Left forelimb (tissue), 1 donor: ENCODE measurements at regions not wholly inside any gene's neighbourhood (a gene's known extent, or its start where the extent isn't known, plus 50 kb on each side); places are given as distances from the start of the nearest gene placed in this dataset.

ENCODE experiments used
- DNase-seq: peaks from one replicate; pipeline ENCODE4 v3.0.0-alpha.2; 2018; ENCODE audit warnings: low spot score

- DNase-seq = no peak
These were observed 1473.3 kb downstream of the TBC1D22A start for GRCh38 chr22:48235744-48236143.

- no peak for DNase-seq
These were observed 1471.6 kb downstream of the TBC1D22A start for GRCh38 chr22:48234011-48234410.

- no peak for DNase-seq
These were observed 1471.1 kb downstream of the TBC1D22A start for GRCh38 chr22:48233586-48233985.

GRCh38 chr22:48228468-48228867 lies 1466.0 kb downstream of the TBC1D22A start:
- DNase-seq = peak; percentile 48

- peak; percentile 40 for DNase-seq
These were observed 1465.0 kb downstream of the TBC1D22A start for GRCh38 chr22:48227341-48228018.

- DNase-seq = peak; percentile 40
These were observed 1463.9 kb downstream of the TBC1D22A start for GRCh38 chr22:48226026-48227013.

GRCh38 chr22:48224332-48224731 lies 1461.9 kb downstream of the TBC1D22A start:
- no peak for DNase-seq

DNA sequence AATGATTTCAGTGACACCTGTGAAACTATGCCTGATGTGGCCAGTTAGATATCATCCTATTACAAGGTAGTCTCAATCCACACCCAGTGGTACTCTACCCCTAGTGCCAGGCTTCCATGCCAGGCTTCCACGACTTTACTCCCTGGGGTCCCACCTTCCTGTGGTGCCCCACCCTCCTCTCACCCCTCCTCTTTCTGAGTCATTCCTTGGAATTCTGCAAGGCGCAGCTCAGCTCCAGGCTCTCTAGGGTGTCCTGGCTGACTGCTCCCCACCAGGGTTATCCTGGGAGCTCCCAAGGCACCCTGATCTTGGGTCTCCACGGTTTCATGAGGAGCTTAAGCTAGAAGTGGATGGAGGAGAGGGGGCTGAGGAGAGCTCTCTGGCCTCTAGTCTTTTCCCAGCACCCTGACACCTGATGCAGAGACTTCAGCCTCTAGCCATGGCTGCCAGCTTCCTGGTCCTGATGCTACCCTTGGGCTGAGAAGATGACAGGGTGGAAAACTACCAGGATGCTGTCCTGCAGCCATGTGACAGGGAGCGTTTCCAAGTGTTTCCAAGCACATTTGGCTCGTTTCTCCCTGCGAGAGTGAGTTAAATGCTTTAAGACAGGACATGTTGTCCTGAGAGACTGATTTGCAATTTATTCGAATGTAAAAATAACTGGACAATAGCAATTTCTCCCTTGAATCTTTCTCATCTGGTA lies 1461.2 kb downstream of the TBC1D22A start:
- peak; percentile 37 for DNase-seq

DNA sequence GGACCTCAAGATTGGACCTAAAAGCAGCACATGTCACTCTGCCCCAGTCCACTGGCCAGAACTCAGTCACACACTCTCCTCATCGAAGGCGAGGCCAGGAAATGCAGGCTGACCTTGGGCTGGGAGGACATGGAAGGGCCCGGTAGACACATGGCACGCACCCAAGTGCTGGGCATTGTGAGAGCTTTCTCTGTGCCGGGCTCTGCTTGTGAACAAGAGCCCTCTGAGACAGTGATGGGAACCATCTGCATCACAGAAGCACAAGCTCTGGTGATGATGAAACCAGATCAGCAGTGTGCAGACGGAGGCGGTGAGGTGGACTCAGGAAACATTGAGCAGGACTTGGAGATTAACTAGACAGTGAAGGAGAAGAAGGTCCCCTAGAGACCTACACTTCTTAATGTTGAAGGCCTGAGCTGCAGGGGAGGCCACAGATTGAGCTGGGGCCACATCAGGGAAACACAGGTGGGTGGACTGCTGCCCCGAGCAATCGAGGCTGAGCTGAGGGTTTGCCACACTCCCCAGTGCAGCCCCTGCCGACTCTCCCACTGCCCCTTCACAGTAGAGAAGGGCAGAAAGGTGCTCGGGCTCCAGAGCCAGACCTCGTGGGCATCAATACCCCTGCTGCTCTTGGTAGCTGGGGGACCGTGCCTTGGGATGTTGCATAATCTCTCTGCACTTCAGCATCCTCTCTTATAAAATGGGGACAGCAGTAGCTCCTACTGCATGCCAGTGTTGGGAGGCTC lies 1460.5 kb downstream of the TBC1D22A start:
- DNase-seq = peak; percentile 22

GRCh38 chr22:48218889-48219420 lies 1456.5 kb downstream of the TBC1D22A start:
- no peak for DNase-seq

- no peak for DNase-seq
These were observed 1455.1 kb downstream of the TBC1D22A start for GRCh38 chr22:48217596-48217995.

DNA sequence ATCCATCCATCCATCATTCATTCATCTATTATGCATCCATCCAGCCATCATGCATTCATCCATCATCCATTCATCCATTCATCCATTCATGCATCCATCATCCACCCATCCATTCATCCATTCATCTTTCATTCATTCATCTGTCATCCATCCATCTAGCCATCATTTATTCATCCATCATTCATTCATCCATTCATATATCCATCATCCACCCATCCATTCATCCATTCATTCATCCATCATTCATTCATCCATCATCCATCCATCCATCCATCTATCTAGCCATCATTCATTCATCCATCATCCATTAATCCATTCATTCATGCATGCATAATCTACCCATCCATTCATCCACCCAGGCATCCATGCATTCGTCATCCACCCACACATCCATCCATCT lies 1450.3 kb downstream of the TBC1D22A start:
- no peak for DNase-seq

DNA sequence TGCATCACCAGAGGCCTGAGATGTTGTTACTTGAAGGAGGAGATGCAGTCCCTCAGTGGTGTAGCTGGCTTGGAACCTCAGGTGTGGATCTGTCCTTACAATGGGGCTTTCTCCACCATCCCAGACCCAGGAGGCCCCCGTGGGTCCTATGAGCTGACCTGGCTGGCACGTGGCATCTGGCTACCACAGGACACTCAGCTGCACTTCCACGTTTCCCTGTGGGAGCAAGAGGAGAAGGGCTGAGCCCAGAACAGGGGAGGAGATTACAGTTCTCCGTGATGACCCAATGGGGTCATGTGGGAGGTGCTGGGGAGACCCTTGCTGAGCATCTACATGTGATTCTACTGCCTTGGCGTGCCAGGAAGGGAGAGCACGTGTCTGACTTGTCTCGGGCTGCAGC lies 1448.4 kb downstream of the TBC1D22A start:
- DNase-seq = peak; percentile 11

DNA sequence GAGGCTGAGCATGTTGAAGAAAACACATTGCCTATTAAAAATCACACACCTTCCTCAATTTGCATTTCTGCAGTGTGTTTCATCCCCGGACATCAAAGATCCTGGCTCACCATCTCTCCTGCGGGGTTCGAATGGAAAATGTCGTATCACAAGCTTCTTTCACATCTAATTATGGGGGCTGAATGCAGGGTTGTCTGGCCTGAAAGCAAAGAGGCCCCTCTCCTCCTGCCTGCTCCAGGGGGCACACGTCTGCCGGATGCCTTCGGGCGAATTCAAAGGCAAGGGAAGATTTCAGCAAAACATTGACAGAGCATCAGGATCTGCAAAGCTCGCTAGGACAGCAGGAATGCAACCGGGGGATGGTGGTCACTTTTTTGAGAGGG lies 1447.7 kb downstream of the TBC1D22A start:
- no peak for DNase-seq

GRCh38 chr22:48209473-48210197 lies 1447.2 kb downstream of the TBC1D22A start:
- peak; percentile 30 for DNase-seq

- DNase-seq = no peak
These were observed 1446.4 kb downstream of the TBC1D22A start for GRCh38 chr22:48208894-48209293.

GRCh38 chr22:48207919-48208535 lies 1445.6 kb downstream of the TBC1D22A start:
- peak; percentile 23 for DNase-seq

DNA sequence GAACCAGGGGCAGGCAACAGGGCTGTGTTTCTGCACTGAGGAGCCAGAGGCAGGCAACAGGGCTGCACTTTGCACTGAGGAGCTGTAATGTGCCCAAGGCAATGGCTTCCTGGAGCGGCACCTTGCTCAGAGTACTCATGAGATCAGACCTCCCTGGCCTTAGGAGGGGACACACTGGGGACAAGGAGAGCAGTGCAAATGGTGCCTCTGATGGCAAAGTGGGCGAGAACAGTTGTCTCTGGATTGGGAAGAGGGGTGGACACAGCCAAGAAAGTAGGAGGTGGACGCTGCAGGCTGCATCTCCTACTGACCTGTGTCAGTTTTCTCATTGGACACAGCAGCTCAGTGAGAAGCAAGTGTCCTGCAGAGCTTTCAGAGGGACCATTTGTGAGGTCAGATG lies 1443.3 kb downstream of the TBC1D22A start:
- DNase-seq = no peak

- DNase-seq = peak; percentile 14
These were observed 1442.7 kb downstream of the TBC1D22A start for GRCh38 chr22:48205161-48205560.

GRCh38 chr22:48204296-48204695 lies 1441.8 kb downstream of the TBC1D22A start:
- no peak for DNase-seq
